ENCODE measurements at regions not wholly inside any gene's neighbourhood (a gene's known extent, or its start where the extent isn't known, plus 50 kb on each side); places are given as distances from the start of the nearest gene placed in this dataset.

DNA sequence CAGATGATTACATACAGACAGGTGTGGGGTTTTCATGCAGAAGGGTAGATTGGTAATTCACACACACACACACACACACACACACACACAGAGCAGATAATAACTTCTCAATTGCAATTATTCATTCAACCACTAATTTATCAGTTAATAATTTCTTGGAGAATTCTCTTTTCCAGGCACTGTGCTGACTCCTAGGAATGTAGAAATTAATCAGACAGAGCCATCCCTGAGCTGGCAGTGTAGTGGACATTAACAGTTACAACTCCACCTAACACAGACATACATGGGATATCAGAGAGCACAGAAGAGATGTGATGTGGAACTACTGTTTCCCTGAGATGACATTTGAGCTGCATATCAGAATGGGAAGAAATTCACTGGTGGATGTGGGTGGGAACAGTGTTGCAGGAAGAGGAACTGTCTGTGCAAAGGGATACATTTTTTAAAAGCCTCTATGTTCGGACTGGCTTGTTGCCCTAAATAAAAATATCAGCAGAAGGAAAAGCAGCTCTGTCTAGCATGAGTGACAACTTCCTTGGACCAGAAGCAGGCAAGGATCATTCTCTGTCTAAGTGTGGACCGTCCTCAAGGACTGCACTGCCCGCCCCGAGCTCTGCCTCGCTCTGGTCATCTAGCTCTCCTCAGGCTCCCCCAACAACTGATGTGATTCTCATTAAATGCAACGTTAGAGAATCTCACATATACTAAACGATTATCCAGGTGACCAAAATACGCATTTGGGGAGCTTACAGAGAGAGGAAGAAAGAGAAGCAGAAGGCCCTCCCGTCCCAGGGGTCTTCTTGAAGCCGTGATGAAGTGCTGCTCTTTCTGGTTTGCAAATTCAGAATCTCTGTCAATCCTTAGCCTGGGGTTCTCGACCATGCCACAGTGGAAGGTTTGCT is 173.4 kb upstream of the TRIB2 start:
- TF ChIP-seq CTCF (IDR thresholded peaks at IDR 0.05) (no peak), POLR2A (IDR thresholded peaks at IDR 0.05) (no peak)

Data from right lobe of liver (tissue), 4 donors.